Prostate gland (tissue), 2 donors: ENCODE measurements at regions not wholly inside any gene's neighbourhood (a gene's known extent, or its start where the extent isn't known, plus 50 kb on each side); places are given as distances from the start of the nearest gene placed in this dataset.
"Not testable (repeated sequence)": the region's sequence is repeated elsewhere in the genome, so short reads cannot be mapped to it uniquely, and the experiment has no call there.

ENCODE experiments used
- DNase-seq: peaks from one replicate; pipeline ENCODE4 v3.0.0-alpha.2; 2019; ENCODE audit warnings: low spot score
- H3K27ac ChIP-seq, 2 donors: fragments of 200-600 bp; sonication (generic); 2 replicates each; pipeline ENCODE4 v1.5.1; 2017 to 2019
- H3K27me3 ChIP-seq: fragments of 200-600 bp; sonication (generic); replicated peaks from 2 replicates; pipeline ENCODE4 v1.5.1; 2019; ENCODE audit not compliant: insufficient read depth
- H3K36me3 ChIP-seq, 2 donors: fragments of 200-600 bp; sonication (generic); 1 replicate in 1 of 2; 2 replicates in 1 of 2; pipeline versions ENCODE4 v1.5.1 to v1.8.1; 2017 to 2019
- H3K4me1 ChIP-seq: fragments of 200-600 bp; sonication (generic); replicated peaks from 2 replicates; pipeline ENCODE4 v1.5.1; 2019
- H3K4me3 ChIP-seq, 2 donors: fragments of 200-600 bp; sonication (generic); 2 replicates each; pipeline ENCODE4 v1.5.1; 2017 to 2019
- H3K9me3 ChIP-seq: fragments of 200-600 bp; sonication (generic); 2 replicates; pipeline ENCODE4 v1.5.1; 2017
- POLR2A ChIP-seq: fragments of 450-650 bp; IDR thresholded peaks from one replicate; pipeline ENCODE4 v1.6.1; 2016; ENCODE audit warnings: antibody characterized with exemption, mild to moderate bottlenecking
- POLR2AphosphoS5 ChIP-seq: sonication (generic); formaldehyde crosslinking; IDR thresholded peaks from one replicate; pipeline ENCODE4 v1.6.1; 2017; ENCODE audit warnings: antibody characterized with exemption
- WGBS: methylation state at CpG from one replicate; pipeline ENCODE4 v1.1.5; 2018; 5-methylcytosine and 5-hydroxymethylcytosine counted together
- intact Hi-C: fragments of 100-400 bp; cut with DNase I; formaldehyde crosslinking; loops from one replicate; pipeline ENCODE4 v1.14.2; 2022
- TF ChIP-seq, protein P1 (sequence below), 4 experiments: fragments of 200-600 bp in 2 of 4; fragments of 450-650 bp in 2 of 4; sonication (generic) in 2 of 4; IDR thresholded peaks; 1 replicate in 3 of 4; 2 replicates in 1 of 4; pipeline ENCODE4 v1.5.1; 2016 to 2019; ENCODE audit warnings: antibody characterized with exemption in 4 of 4, mild to moderate bottlenecking in 2 of 4, moderate library complexity in 2 of 4

DNA sequence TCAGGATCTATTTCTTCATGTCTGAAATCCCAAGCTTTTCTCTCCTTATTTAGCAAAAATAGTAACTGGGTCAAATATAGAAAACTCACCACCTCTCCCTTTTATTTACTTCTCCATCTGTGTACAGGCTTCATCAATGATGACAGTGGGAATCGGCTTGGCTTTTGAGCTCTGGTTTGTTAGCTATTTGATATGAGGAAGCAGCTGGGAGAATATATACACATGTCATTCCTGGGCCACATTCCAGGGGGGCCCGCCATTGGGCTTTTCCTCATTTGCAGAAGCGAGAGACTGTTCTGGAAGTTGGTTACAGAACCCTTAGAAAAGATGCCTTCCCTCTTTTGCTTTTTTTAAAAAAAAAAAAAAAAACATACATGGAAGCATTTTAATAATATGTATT, 107.4 kb upstream of the F9 start:
- H3K9me3 ChIP-seq = no peaks in the 10 kb centered on the region
- no peak overlapping the region for H3K27ac ChIP-seq
- no peak for DNase-seq
- H3K36me3 ChIP-seq = no peaks in the 10 kb centered on the region
- no peaks in the 10 kb centered on the region for H3K27me3 ChIP-seq
- H3K4me3 ChIP-seq = no peak overlapping the region
- H3K4me1 ChIP-seq = no peaks in the 10 kb centered on the region
- WGBS = 25% methylated on average over 3 of the region's 3 CpGs
- TF ChIP-seq POLR2AphosphoS5 (no peak), POLR2A (no peak)
- TF ChIP-seq, protein P1, sequence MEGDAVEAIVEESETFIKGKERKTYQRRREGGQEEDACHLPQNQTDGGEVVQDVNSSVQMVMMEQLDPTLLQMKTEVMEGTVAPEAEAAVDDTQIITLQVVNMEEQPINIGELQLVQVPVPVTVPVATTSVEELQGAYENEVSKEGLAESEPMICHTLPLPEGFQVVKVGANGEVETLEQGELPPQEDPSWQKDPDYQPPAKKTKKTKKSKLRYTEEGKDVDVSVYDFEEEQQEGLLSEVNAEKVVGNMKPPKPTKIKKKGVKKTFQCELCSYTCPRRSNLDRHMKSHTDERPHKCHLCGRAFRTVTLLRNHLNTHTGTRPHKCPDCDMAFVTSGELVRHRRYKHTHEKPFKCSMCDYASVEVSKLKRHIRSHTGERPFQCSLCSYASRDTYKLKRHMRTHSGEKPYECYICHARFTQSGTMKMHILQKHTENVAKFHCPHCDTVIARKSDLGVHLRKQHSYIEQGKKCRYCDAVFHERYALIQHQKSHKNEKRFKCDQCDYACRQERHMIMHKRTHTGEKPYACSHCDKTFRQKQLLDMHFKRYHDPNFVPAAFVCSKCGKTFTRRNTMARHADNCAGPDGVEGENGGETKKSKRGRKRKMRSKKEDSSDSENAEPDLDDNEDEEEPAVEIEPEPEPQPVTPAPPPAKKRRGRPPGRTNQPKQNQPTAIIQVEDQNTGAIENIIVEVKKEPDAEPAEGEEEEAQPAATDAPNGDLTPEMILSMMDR (IDR thresholded peaks at IDR 0.05) = no peak
- intact Hi-C loops = no loop called here

DNA sequence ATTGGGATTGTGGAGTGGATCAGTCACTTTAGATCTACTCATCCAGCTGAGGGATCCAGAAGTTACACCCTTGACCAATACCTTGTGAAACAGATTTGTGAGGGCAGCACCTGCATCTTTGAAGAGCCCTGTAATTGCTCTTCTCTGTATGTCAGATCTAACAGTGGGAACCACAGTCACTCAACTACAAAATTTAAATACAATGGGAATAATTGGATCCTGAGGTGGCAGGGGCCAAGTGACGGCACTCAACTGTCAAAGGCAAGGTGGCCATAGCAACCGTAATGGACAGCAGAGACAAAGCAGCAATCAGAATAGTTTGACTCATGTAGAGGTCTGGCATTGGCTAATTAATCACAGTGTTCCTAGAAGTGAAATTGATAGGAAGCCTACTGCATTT, 132.3 kb upstream of the F9 start:
- H3K4me1 ChIP-seq, intact Hi-C loops, H3K4me3 ChIP-seq, H3K9me3 ChIP-seq, H3K27ac ChIP-seq, DNase-seq, H3K36me3 ChIP-seq, H3K27me3 ChIP-seq: not testable (repeated sequence)
- 100% methylated on average over 2 of the region's 2 CpGs for WGBS

DNA sequence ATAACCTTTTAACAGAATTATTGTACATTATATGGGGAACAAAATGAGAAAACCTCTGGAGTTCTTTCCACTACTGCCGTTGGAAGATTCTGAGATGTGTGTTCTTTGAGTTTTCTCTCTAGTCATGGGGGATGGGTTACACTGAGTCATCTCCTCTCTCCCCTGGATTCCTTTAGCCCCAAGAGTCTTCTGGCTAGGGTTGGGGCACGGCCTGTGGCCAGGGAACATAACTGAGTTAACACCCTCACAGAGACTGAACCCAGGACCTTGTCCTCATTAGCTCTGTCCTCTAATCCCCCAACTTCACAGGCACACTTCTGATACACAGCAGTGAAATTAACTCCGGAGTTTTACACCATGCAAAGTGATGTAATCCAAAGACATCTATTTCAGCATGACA, 142.3 kb upstream of the F9 start:
- no peaks in the 10 kb centered on the region for H3K4me1 ChIP-seq
- no peaks in the 10 kb centered on the region for H3K27me3 ChIP-seq
- H3K36me3 ChIP-seq = no peaks in the 10 kb centered on the region
- no peak overlapping the region for H3K27ac ChIP-seq
- no peak overlapping the region for H3K4me3 ChIP-seq
- intact Hi-C loops = no loop called here
- WGBS = 65% methylated on average over 3 of the region's 3 CpGs
- H3K9me3 ChIP-seq = no peaks in the 10 kb centered on the region
- DNase-seq = no peak
- TF ChIP-seq POLR2A (no peak), POLR2AphosphoS5 (no peak)
- TF ChIP-seq, protein P1 (IDR thresholded peaks at IDR 0.05) = no peak

DNA sequence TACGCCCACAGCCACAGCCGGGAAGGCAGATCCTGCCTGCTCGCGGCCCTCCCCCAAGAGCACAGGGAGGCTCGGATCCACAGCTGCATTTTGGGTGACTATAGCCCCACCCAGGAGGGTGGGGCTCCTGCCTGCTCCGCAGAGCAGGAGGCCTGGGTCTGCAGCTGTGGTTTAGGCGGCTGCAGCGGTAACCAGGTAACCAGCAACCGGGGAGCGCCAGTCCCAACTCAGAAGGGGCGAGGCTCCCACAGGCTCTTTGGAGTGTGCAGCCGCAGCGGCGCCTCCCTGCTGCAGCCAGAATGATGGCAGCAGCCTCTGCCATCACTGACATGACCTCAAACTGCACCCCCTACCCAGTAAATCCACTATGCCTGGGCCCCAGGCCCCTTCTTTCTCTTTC, 148.0 kb upstream of the F9 start:
- no peaks in the 10 kb centered on the region for H3K4me1 ChIP-seq
- no peak for DNase-seq
- no peaks in the 10 kb centered on the region for H3K27me3 ChIP-seq
- TF ChIP-seq POLR2A (no peak), POLR2AphosphoS5 (no peak)
- TF ChIP-seq, protein P1 (IDR thresholded peaks at IDR 0.05) = no peak
- no peak overlapping the region for H3K27ac ChIP-seq
- no peaks in the 10 kb centered on the region for H3K36me3 ChIP-seq
- H3K4me3 ChIP-seq = no peak overlapping the region
- 92% methylated on average over 6 of the region's 14 CpGs for WGBS
- no peaks in the 10 kb centered on the region for H3K9me3 ChIP-seq
- intact Hi-C loops = no loop called here

DNA sequence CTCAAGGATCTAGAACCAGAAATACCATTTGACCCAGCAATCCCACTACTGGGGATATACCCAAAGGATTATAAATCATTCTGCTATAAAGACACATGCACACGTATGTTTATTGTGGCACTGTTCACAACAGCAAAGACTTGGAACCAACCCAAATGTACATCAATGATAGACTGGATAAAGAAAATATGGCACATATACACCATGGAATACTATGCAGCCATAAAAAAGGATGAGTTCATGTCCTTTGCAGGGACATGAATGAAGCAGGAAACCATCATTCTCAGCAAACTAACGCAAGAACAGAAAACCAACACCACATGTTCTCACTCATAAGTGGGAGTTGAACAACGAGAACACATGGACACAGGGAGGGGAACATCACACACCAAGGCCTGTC, 154.0 kb upstream of the F9 start:
- H3K9me3 ChIP-seq, H3K27ac ChIP-seq, H3K4me1 ChIP-seq, H3K27me3 ChIP-seq, intact Hi-C loops, DNase-seq, H3K4me3 ChIP-seq, H3K36me3 ChIP-seq: not testable (repeated sequence)
- WGBS = 88% methylated on average over 3 of the region's 3 CpGs

DNA sequence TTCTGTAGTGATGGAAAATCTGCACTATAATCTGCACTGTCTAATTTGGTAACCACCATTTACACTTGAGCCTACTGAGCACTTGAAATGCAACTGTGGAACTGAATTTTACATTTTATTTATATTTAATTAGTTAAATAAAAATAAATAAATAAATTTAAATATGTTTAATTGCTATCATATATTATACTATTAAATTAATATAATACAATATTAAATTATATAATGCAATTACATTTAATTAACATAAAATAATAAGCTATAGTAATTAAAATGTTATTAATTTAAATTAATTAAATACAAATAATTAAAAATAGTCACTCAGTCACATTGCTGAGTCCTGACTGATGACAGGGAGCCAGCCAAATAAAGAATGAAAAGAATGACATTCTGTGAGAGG, 170.2 kb upstream of the F9 start:
- Histone ChIP-seq H3K36me3 (no peaks in the 10 kb centered on the region), H3K9me3 (no peaks in the 10 kb centered on the region), H3K4me3 (no peak overlapping the region), H3K27ac (no peak overlapping the region), H3K4me1 (no peaks in the 10 kb centered on the region), H3K27me3 (no peaks in the 10 kb centered on the region)
- TF ChIP-seq, protein P1 (IDR thresholded peaks at IDR 0.05) = no peak
- TF ChIP-seq POLR2A (no peak), POLR2AphosphoS5 (no peak)
- intact Hi-C loops = no loop called here
- DNase-seq = no peak

DNA sequence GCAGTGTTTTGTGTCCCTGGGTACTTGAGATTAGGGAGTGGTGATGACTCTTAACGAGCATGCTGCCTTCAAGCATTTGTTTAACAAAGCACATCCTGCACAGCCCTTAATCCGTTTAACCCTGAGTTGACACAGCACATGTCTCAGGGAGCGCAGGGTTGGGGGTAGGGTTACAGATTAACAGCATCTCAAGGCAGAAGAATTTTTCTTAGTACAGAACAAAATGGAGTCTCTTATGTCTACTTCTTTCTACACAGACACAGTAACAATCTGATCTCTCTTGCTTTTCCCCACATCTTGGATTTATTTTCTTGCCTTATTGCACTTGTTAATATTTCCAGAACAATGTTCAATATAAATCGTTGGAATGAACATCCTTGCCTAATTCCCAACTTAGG, 187.9 kb upstream of the F9 start:
- H3K9me3 ChIP-seq, DNase-seq, H3K36me3 ChIP-seq, H3K27ac ChIP-seq, H3K4me3 ChIP-seq, H3K27me3 ChIP-seq, H3K4me1 ChIP-seq, intact Hi-C loops: not testable (repeated sequence)
- 30% methylated on average over 4 of the region's 4 CpGs for WGBS

DNA sequence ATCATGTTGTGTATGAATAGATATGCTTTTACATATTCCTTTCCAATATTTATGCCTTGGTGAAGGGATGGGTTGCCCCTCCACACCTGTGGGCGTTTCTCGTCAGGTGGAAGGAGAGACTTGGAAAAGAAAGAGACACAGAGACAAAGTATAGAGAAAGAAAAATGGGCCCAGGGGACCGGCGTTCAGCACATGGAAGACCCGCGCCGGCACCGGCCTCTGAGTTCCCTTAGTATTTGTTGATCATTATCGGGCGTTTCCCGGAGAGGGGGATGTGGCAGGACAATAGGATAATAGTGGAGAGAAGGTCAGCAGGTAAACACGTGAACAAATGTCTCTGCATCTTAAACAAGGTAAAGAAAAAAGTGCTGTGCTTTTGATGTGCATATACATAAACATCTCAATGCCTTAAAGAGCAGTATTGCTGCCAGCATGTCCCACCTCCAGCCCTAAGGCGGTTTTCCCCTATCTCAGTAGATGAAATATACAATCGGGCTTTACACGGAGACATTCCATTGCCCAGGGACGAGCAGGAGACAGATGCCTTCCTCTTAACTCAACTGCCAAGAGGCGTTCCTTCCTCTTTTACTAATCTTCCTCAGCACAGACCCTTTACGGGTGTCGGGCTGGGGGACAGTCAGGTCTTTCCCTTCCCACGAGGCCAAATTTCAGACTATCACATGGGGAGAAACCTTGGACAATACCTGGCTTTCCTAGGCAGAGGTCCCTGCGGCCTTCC, 188.5 kb upstream of the F9 start:
- H3K9me3 ChIP-seq, H3K27ac ChIP-seq, intact Hi-C loops, H3K36me3 ChIP-seq, H3K27me3 ChIP-seq, DNase-seq, H3K4me3 ChIP-seq, H3K4me1 ChIP-seq: not testable (repeated sequence)
- WGBS = 11% methylated on average over 16 of the region's 21 CpGs
